ENCODE measurements at regions not wholly inside any gene's neighbourhood (a gene's known extent, or its start where the extent isn't known, plus 50 kb on each side); places are given as distances from the start of the nearest gene placed in this dataset.
"Not testable (repeated sequence)": the region's sequence is repeated elsewhere in the genome, so short reads cannot be mapped to it uniquely, and the experiment has no call there.

- DNase-seq: no peak
Observed at GRCh38 chr18:41899535-41899934, 55.5 kb upstream of the PIK3C3 start.

- DNase-seq: no peak
Observed at GRCh38 chr18:41893432-41893831, 61.6 kb upstream of the PIK3C3 start.

DNA sequence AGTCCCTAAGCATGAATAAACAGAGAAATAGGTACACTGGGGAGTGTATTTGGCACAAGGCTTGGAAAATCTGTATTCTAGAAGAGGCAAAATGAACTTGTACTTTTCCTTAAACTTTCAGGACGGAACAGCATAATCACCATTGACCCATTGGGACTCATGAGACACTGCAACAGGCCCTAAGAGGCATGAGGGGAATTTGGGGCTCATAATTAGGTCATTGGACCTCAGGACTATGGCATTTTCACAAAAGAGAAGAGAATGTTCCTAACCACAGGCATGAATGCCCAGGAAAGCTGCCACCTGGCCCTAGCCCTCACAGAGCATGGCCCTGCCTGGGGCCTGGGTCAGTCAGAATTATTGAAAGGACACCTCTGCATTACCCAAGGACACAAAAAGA is 67.9 kb upstream of the PIK3C3 start:
- DNase-seq: no peak

DNA sequence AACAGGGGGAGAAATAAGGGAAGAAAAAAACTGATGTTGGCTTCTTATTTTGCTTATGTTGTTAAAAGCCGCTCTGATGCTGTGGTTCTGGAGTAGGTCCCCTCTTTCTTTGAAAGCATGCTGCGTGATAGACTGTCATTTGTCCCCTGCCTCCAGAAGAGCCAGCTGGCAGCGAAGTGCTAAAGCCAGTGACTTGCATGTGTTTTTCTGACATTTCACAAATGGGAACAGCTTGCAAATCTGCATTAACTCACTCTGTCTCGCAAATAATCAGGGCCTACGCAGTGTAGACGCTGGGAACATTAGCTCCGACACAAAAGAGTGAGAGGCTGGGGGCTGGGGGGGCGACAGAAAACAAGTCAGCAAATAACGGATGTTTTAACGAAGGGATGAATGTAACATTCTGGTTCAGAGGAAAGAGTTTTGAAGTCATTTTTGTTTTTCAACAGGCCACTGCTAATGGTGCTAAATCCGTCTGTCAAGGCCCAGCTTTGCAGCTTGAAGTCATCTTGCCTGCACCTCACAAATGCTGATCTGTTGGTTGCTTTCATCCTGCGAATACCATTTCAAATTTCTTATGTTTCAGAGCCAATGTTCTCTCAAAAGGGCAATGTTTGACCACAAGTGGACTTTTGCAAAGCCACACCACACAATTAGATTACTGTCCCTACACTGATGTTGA is 68.8 kb upstream of the PIK3C3 start:
- DNase-seq: no peak

DNA sequence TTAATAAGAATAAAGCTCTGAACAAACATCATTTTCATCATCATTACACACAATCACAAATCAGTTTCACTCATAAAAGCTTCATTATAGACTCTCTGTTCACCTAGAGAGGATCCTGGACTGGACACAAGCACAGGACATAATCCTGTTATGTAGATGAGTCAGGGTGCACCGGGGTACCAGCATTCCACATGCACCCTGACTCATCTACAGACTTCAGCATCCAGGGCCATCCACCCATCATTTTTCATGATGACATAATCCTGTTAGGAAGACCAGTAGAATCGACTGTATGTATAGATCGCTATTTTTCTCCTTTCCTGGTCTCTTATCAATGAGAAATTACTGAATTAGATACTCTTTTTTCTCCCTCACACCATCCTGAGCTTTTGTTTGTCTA is 73.7 kb upstream of the PIK3C3 start:
- DNase-seq: no peak

- DNase-seq: no peak
Observed at GRCh38 chr18:41879256-41879655, 75.8 kb upstream of the PIK3C3 start.

- no peak for DNase-seq
Observed at GRCh38 chr18:41875094-41875780, 79.8 kb upstream of the PIK3C3 start.

- no peak for DNase-seq
Observed at GRCh38 chr18:41873730-41874129, 81.3 kb upstream of the PIK3C3 start.

GRCh38 chr18:41872206-41872605 is 82.8 kb upstream of the PIK3C3 start:
- DNase-seq: no peak

DNA sequence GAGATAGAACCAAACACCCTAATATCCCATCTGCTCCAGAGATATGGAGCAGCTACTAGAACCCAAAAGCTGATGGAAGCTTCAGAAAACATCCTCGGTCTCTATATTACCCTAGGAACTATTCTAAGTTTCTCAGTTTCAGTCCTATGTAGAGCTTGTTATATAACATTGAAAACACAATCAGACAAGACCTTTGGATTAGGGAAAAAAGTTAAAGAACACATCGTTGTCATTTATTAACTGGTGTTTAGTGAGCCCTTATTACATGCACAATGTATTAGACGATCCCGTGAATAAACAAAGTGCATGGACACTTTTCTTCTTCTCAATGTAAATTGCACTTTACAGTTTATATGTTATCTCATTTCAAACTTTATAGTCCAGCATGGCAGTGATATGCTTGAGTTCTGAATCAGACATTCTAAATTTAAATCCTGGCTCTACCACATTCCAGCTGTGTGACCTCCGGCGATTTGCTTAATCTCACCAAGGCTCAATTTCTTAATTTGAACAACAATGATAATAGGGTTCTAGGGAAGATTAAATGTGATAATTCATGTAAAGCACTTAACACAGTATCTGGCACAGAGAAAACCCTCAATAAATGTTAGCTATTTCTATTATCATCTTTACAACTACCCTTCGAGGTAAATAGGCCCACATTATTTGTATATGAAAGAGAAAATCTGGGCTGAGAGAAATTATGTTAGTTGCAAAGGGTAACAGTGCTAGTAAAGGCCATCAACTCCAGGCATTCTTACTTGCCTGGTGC is 83.6 kb upstream of the PIK3C3 start:
- no peak for DNase-seq

DNA sequence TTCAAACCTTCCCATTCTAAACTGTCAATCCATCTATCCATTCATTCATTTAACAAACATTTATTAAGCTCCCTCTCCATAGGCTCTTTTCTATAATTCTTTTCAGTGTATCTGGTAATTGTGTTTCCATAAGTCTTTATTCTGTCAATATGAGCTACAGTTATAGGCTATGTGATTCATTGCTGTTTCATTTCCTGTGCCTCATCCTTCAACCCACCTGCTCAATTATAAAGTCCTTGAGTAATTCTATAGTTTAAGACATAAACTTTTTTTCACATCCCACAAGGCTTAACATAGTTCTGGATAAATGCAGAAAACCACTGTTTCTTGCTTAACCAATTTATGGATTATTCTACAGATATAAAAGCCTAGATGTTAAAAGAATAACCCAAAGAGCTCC is 84.2 kb upstream of the PIK3C3 start:
- peak; percentile 6 for DNase-seq

DNA sequence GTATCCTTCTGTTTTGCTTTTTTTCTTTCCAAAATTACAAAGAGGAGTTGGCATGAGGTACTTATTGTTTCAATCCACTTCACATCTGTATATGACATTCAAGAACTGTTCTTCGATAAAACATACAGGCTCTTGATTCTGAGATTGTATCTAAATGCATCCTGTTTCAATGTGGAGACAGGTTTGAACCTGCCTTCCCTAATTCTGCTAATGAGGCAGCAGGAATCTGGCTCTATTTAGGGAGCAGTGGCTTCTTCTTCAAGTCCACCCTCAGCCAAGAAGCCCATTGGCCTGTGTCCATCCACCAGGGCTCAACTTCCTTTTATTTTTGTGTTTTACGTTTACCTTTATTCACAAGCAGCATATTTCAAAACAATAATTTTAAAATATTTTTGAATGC is 84.8 kb upstream of the PIK3C3 start:
- DNase-seq: peak; percentile 23

- not testable (repeated sequence) for DNase-seq
Observed at GRCh38 chr18:41865796-41866195, 89.2 kb upstream of the PIK3C3 start.

DNA sequence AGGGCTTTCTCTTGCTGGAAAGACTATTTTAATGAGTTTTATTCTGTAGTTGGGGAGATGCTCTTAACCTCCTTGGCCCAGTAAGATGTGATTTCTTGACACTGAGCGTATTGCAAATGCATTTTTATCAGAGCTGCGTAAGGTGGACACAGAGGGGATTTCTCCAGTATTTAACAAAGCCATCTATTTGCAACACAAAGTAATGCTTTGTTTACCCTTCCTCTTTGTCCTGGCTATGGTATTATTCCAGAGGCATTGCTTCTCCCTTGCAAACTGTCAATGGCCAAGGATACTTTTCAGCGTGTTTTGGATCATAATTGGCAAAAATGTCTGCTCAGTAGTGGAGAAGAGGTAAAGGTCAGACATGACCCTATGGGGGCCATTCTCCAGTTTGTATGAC is 90.8 kb upstream of the PIK3C3 start:
- no peak for DNase-seq

DNA sequence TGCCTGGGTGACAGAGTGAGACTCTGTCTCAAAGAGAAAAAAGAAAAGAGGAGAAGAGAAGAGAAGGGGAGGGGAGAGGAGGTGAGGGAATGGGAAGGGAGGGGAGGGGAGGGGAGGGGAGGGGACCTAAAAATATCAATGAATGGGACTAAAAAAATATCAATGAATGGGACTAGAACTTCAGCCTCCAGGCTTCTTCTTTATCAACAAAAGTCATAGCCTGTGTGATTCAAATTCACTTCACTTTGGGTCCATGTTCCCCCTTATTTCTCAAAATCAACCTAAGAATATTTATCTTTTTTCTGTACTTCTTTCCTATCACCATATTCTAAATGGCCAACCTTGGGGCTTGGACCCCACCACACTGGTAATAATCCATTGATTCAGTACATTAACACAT is 92.1 kb upstream of the PIK3C3 start:
- no peak for DNase-seq

DNA sequence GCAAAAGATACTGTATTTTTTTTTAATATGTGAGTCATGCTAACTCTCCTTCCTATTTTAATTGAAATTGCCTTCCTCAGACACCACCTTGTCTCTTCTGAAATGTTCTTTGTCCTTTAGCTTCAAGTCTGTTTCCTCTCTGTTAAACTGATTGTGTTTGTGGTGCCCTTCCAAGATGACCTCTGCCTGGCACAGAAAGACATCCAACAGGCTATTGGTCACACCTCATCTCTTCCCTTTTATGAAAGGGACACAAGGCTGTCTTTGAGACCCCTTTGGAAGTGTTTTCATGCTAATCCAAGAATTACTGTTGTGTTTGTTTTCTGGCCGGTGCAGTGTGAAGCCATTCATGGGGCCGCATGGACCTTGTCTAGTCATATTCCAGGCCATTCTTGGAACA is 94.0 kb upstream of the PIK3C3 start:
- no peak for DNase-seq

GRCh38 chr18:41858761-41859555 is 96.1 kb upstream of the PIK3C3 start:
- DNase-seq: no peak

DNA sequence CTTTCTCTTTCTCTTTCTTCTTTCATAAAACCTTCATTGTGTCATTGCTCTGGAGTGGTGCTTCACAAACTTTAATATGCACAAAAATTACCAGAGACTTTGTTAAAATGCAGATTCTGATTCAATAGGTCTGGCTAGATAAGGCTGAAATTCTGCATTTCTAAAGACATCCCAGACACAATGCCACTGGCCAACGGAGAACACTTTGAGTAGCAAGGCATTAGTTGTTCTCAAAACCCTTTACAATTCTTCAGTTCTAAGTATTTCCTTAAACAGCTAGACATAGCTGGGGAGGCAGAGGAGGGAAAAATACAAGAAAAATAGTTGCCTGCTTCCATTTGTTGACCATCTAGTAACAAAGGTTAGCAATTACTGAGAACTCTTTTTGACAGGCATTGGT is 101.8 kb upstream of the PIK3C3 start:
- DNase-seq: no peak

GRCh38 chr18:41850781-41851180 is 104.3 kb upstream of the PIK3C3 start:
- no peak for DNase-seq

- no peak for DNase-seq
Observed at GRCh38 chr18:41849632-41850031, 105.4 kb upstream of the PIK3C3 start.

DNA sequence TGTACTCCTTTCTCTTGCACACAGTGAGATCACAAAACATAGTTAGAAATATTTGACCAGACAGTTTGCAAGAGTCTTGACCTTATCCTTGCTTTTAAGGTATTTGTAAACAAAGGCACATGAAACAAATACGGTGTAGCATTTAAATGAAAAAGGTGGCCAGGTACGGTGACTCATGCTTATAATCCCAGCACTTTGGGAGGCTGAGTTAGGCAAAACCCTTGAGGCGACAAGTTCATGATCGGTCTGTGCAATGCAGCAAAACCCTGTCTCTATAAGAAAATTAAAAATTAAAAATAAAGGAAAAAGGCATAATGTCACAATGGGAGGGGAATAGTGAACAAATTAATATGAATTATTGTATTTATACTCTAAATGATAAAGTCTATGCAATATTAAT is 109.5 kb upstream of the PIK3C3 start:
- no peak for DNase-seq

DNA sequence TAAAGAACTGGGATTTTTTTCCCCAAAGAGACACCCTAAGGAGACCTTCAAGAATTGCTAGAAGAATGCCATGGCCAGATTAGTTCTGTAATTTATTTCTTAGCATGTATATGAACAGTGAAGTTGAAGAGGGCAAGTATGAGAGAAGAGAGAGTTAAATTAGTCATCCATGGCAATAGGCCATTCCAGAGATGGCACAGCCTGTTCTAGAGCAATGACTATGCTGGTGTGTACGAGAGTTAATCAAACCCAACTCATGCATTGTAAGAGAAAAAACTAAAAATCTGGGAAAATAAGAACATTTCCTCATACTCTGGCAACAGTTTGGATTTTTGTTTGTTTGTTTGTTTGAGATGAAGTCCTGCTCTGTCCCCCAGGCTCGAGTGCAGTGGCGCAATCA is 112.1 kb upstream of the PIK3C3 start:
- no peak for DNase-seq
